Neural crest cell (in vitro differentiated cells): ENCODE measurements at regions not wholly inside any gene's neighbourhood (a gene's known extent, or its start where the extent isn't known, plus 50 kb on each side); places are given as distances from the start of the nearest gene placed in this dataset.

ENCODE experiments used
- DNase-seq: peaks from one replicate; pipeline ENCODE4 v3.0.0; 2021; ENCODE audit warnings: low read depth, mixed read lengths, low spot score
- H3K27ac Mint-ChIP-seq: one replicate; pipeline ENCODE4 v1.8.0; 2021; ENCODE audit warnings: mild to moderate bottlenecking, mixed read lengths; ENCODE audit not compliant: unreplicated experiment
- H3K27me3 Mint-ChIP-seq: 2 replicates; pipeline ENCODE4 v1.8.0; 2021; ENCODE audit warnings: low read depth, mild to moderate bottlenecking, mixed read lengths
- H3K36me3 Mint-ChIP-seq: 2 replicates; pipeline ENCODE4 v1.8.0; 2021; ENCODE audit warnings: low read depth, mild to moderate bottlenecking, mixed read lengths
- H3K4me1 Mint-ChIP-seq: 2 replicates; pipeline ENCODE4 v1.8.0; 2021; ENCODE audit warnings: mixed read lengths
- H3K4me3 Mint-ChIP-seq: one replicate; pipeline ENCODE4 v1.8.0; 2021; ENCODE audit warnings: mild to moderate bottlenecking, mixed read lengths
- H3K9me3 Mint-ChIP-seq: 2 replicates; pipeline ENCODE4 v1.8.0; 2021; ENCODE audit warnings: mixed read lengths
- TF ChIP-seq, protein P1 (sequence below): fragments of 200-600 bp; sonication (generic); conservative IDR thresholded peaks from 2 replicates; pipeline ENCODE4 v1.5.0; 2021; ENCODE audit warnings: antibody characterized with exemption, mild to moderate bottlenecking

DNA sequence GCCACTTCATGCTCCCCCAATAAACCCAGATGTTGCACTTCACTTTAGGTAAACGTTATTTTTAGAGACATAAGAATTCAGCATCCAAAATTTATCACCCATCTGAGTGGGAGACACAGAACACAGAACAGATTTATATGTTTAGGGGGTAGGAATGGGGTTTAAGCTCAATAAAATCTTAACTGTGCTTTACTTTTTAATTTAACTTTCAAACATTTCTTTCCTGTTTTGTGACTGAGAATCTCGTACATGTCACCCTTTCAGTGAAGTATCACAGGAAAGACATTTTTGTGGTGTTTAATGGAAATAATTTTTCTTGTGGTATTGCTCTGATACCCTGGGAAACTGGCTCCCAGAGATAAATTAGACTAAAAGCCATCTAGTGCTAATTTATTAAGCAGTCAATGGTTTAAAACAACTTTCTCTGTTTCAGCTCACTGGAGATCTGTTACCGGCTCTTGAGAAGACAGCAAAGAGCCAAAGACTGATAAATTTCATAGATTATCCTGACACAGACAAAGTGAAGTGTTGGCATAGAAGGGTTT lies 148.0 kb upstream of the BMP4 start:
- Mint-ChIP-seq H3K27ac (no peak overlapping the region), H3K36me3 (no peaks in the 10 kb centered on the region), H3K27me3 (peaks cover 6% of the 10 kb centered on the region), H3K4me3 (no peak overlapping the region), H3K4me1 (no peaks in the 10 kb centered on the region), H3K9me3 (no peaks in the 10 kb centered on the region)
- DNase-seq: no peak
- TF ChIP-seq, protein P1, sequence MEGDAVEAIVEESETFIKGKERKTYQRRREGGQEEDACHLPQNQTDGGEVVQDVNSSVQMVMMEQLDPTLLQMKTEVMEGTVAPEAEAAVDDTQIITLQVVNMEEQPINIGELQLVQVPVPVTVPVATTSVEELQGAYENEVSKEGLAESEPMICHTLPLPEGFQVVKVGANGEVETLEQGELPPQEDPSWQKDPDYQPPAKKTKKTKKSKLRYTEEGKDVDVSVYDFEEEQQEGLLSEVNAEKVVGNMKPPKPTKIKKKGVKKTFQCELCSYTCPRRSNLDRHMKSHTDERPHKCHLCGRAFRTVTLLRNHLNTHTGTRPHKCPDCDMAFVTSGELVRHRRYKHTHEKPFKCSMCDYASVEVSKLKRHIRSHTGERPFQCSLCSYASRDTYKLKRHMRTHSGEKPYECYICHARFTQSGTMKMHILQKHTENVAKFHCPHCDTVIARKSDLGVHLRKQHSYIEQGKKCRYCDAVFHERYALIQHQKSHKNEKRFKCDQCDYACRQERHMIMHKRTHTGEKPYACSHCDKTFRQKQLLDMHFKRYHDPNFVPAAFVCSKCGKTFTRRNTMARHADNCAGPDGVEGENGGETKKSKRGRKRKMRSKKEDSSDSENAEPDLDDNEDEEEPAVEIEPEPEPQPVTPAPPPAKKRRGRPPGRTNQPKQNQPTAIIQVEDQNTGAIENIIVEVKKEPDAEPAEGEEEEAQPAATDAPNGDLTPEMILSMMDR: no peak

DNA sequence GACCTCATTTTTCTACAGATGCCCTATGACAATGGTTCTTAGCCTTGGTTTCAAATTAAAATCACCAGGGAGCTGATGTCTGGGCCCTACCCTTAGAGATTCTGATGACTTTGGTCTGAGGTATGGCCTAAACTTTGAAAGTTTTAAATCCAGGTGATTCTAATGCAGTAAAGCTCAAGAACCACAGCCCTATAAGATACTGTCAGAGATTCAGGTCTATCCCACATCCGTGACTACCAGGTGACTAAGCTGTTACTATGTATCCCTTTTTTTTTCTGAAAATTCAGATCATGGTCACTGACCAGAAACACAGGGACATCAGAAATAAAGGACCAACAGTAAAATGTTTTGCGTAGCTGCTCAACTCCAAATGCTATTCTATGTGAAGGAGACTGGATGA lies 148.8 kb upstream of the BMP4 start:
- Mint-ChIP-seq H3K4me1 (no peaks in the 10 kb centered on the region), H3K36me3 (no peaks in the 10 kb centered on the region), H3K4me3 (no peak overlapping the region), H3K27ac (no peak overlapping the region), H3K27me3 (peaks cover 6% of the 10 kb centered on the region), H3K9me3 (no peaks in the 10 kb centered on the region)
- no peak for DNase-seq
- TF ChIP-seq, protein P1: no peak

DNA sequence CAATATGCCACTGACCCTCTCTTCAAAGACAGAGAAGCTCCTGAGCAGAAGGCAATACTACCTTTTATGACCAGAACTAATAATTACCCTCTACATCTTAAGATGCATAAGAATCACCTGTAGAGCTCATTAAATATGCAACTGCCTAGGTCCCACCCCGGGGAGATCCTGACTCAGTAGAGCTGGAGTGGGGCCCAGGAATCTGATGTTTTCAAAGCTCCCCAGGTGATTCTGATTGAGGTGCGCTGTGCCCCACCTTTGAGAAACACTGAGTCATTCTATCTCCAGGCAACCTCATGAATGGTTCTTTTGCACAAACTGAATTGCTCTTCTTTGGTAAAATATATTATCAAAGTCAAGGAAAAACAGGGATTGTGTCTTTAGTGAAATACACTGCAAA lies 149.3 kb upstream of the BMP4 start:
- H3K36me3 Mint-ChIP-seq: no peaks in the 10 kb centered on the region

DNA sequence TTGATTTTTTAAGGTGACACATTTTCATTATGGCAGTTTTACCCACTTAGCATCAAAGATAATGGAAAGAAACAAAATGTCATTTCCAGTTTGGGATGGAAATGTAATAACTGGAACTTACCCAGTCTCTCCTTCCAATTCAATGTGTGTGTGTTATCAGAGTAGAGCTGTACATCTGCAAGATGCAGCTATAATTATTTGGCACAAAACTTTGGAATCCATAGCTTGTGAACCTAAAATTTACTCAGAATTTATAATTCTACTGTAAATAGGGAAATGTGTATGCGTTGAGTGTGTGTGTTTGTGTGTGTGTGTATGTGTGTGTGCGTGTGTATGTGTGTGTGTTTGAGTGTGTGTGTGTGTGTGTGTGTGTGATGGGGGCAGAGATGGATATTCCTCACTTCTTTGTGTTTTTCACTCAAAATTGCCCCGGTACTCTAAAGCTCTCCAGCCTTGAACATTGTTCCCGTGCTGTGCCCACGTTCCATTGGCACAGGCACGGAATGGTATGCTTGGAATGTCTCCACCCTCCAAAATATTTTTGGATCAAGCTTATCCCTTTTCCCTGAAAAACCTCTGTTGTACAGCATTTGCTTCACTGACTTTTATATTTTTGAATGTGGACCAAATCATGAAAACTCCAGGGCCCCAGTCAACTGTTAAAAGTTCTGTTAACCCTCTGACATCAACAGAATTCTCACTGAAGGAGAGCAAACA lies 150.2 kb upstream of the BMP4 start:
- Mint-ChIP-seq H3K9me3 (no peaks in the 10 kb centered on the region), H3K4me1 (no peaks in the 10 kb centered on the region), H3K4me3 (no peak overlapping the region), H3K27me3 (peaks cover 6% of the 10 kb centered on the region), H3K36me3 (no peaks in the 10 kb centered on the region), H3K27ac (no peak overlapping the region)
- TF ChIP-seq, protein P1: no peak
- no peak for DNase-seq

More for the DNA sequence above, 149.3 kb upstream of the BMP4 start:
- Mint-ChIP-seq H3K4me3 (no peak overlapping the region), H3K9me3 (no peaks in the 10 kb centered on the region), H3K27ac (no peak overlapping the region), H3K27me3 (peaks cover 6% of the 10 kb centered on the region), H3K4me1 (no peaks in the 10 kb centered on the region)
- DNase-seq: no peak
- TF ChIP-seq, protein P1: no peak

DNA sequence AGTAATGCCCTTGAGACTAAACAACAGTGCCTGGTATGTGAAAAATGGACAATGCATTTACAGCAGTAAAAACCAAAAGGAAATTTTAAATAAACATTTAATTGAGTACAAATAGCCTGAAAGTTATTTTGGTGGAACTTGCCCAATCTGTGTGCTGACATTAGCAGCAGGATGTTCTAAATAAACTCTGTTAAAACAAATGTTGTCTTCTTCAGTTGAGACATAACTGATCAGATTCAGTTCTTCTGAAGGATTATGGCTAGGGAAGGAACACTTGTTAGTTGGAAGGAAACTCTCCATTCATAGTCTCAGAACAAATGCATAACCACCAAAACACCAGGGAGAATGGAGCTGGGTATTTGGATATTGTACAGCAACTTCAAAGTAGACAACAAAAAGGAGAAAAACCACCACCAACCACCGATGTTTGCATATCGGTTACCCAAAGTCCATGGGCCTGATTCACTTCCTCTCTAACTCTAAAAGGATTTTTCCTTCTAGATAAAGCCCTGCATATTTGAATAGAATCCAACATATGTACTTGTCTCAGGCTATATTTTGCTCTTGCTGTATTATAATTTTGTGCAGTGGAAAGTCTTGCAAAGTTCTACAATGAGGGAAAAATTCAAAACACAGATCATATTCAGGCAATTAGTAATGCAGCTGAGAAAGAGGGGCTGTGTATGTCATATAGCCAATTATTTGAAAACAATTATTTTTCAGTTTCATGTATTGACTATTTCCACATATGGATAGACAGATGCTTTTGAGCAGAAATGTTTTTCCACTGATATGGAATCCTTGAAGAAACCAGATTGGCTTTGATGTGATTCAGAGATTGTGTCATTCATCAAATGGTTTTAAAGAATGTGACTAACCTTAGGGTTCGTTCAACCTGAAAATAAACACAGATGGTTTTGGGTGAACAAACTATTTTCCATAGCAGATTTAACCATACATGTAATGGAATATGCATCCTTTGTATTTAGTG lies 152.2 kb upstream of the BMP4 start:
- Mint-ChIP-seq H3K4me1 (no peaks in the 10 kb centered on the region), H3K36me3 (no peaks in the 10 kb centered on the region), H3K27me3 (peaks cover 6% of the 10 kb centered on the region), H3K9me3 (no peaks in the 10 kb centered on the region), H3K4me3 (no peak overlapping the region), H3K27ac (no peak overlapping the region)
- no peak for DNase-seq
- TF ChIP-seq, protein P1: no peak
